Transverse colon (tissue), 4 donors: ENCODE measurements at regions not wholly inside any gene's neighbourhood (a gene's known extent, or its start where the extent isn't known, plus 50 kb on each side); places are given as distances from the start of the nearest gene placed in this dataset.
"Not testable (repeated sequence)": the region's sequence is repeated elsewhere in the genome, so short reads cannot be mapped to it uniquely, and the experiment has no call there.

ENCODE experiments used
- DNase-seq: peaks from one replicate; pipeline ENCODE4 v3.0.0-alpha.2; 2019
- H3K27ac ChIP-seq, 4 donors: fragments of 200-600 bp; sonication (generic); 2 replicates each; pipeline ENCODE4 v1.5.1; 2016 to 2018; ENCODE audit warnings: inconsistent platforms in 4 of 4
- H3K27me3 ChIP-seq: fragments of 200-600 bp; sonication (generic); 2 replicates; pipeline ENCODE4 v1.5.1; 2017; ENCODE audit warnings: inconsistent platforms
- H3K36me3 ChIP-seq, 4 donors: fragments of 200-600 bp; sonication (generic); 2 replicates each; pipeline ENCODE4 v1.5.1; 2017 to 2019; ENCODE audit warnings: inconsistent platforms in 4 of 4
- H3K4me1 ChIP-seq, 4 donors: fragments of 200-600 bp; sonication (generic); 2 replicates each; pipeline ENCODE4 v1.5.1; 2017 to 2020; ENCODE audit warnings: inconsistent platforms in 4 of 4
- H3K4me3 ChIP-seq, 4 donors: fragments of 200-600 bp; sonication (generic); 1 replicate in 1 of 4; 2 replicates in 3 of 4; pipeline versions ENCODE4 v1.5.1 to v1.6.1; 2017 to 2019; ENCODE audit warnings: inconsistent platforms in 4 of 4
- H3K9me3 ChIP-seq, 2 donors: fragments of 200-600 bp; sonication (generic); 2 replicates each; pipeline ENCODE4 v1.5.1; 2017 to 2019; ENCODE audit warnings: inconsistent platforms in 2 of 2
- CTCF ChIP-seq, 5 experiments: fragments of 200-600 bp in 3 of 5; fragments of 450-650 bp in 2 of 5; sonication (generic) in 3 of 5; IDR thresholded peaks; 1 replicate in 2 of 5; 2 replicates in 3 of 5; pipeline ENCODE4 v1.5.1; 2016 to 2017; ENCODE audit warnings: antibody characterized with exemption in 5 of 5, inconsistent platforms in 3 of 5, mild to moderate bottlenecking in 2 of 5, moderate library complexity in 1 of 5
- EP300 ChIP-seq: sonication (generic); formaldehyde crosslinking; IDR thresholded peaks from one replicate; pipeline ENCODE4 v1.6.1; 2017; ENCODE audit warnings: antibody characterized with exemption, low read depth
- POLR2A ChIP-seq: fragments of 450-650 bp; IDR thresholded peaks from one replicate; pipeline ENCODE4 v1.6.1; 2016; ENCODE audit warnings: antibody characterized with exemption, mild to moderate bottlenecking, moderate library complexity
- POLR2AphosphoS5 ChIP-seq, 3 donors: sonication (generic); formaldehyde crosslinking; IDR thresholded peaks; one replicate each; pipeline ENCODE4 v1.6.1; 2016; ENCODE audit warnings: antibody characterized with exemption in 3 of 3
- WGBS, 2 donors: methylation state at CpG; one replicate each; pipeline ENCODE4 v1.1.5; 2018; ENCODE audit warnings: low coverage in 1 of 2; 5-methylcytosine and 5-hydroxymethylcytosine counted together
- in situ Hi-C, 4 donors: fragments of 200-750 bp; cut with MboI; loops; one replicate each; pipeline versions ENCODE4 v1.15.0 to v1.15.1; 2017; ENCODE audit warnings: low sequenced_read_pairs in 3 of 4, low pct_ligation_motif_present in 1 of 4, low pct_unique_long_range_greater_than_20kb in 1 of 4
- intact Hi-C: fragments of 100-400 bp; cut with DNase I; formaldehyde crosslinking; loops from one replicate; pipeline ENCODE4 v1.15.1; 2023; ENCODE audit warnings: low total_unique reads

- no peaks in the 10 kb centered on the region for H3K4me1 ChIP-seq
- intact Hi-C loops (no loop called here), in situ Hi-C loops (no loop called here)
- H3K9me3 ChIP-seq, result no peaks in the 10 kb centered on the region
- no peaks in the 10 kb centered on the region for H3K36me3 ChIP-seq
- no peak for DNase-seq
- no peaks in the 10 kb centered on the region for H3K27me3 ChIP-seq
- 77% methylated on average over 4 of the region's 4 CpGs; no CpG with 5 or more reads in 1 of the 2 donors for WGBS, 2 donors
- H3K4me3 ChIP-seq, result no peak overlapping the region
- no peak overlapping the region for H3K27ac ChIP-seq
- TF ChIP-seq CTCF (IDR thresholded peaks at IDR 0.05), result no peak
- no peak for TF ChIP-seq POLR2AphosphoS5 (IDR thresholded peaks at IDR 0.05)
- no peak for TF ChIP-seq EP300
- TF ChIP-seq POLR2A, result no peak
These were observed 124.2 kb upstream of the OLFM3 start for GRCh38 chr1:102120910-102121309.

- Histone ChIP-seq H3K27me3 (no peaks in the 10 kb centered on the region), H3K4me3 (no peak overlapping the region), H3K36me3 (no peaks in the 10 kb centered on the region), H3K4me1 (no peaks in the 10 kb centered on the region), H3K27ac (no peak overlapping the region), H3K9me3 (no peaks in the 10 kb centered on the region)
- intact Hi-C loops (no loop called here), in situ Hi-C loops (no loop called here)
- 62 to 79% methylated on average over 3 of the region's 3 CpGs for WGBS, 2 donors
- TF ChIP-seq CTCF (IDR thresholded peaks at IDR 0.05) (no peak), POLR2AphosphoS5 (IDR thresholded peaks at IDR 0.05) (no peak), EP300 (no peak)
- no peak for DNase-seq
These were observed 121.4 kb upstream of the OLFM3 start for GRCh38 chr1:102118150-102118549.

GRCh38 chr1:102110586-102110985, 113.9 kb upstream of the OLFM3 start:
- Histone ChIP-seq H3K36me3 (no peaks in the 10 kb centered on the region), H3K27me3 (no peaks in the 10 kb centered on the region), H3K9me3 (no peaks in the 10 kb centered on the region), H3K27ac (peak overlapping the region in 2 of 4 donors; percentile 2 to 39), H3K4me3 (no peak overlapping the region), H3K4me1 (peaks cover 0 to 11% (median 4%) of the 10 kb centered on the region in 4 donors)
- no peak for DNase-seq
- WGBS, 2 donors, result 49 to 54% methylated on average over 3 of the region's 3 CpGs
- in situ Hi-C loops (no loop called here), intact Hi-C loops (no loop called here)
- TF ChIP-seq POLR2A (no peak), EP300 (no peak), CTCF (IDR thresholded peaks at IDR 0.05) (no peak), POLR2AphosphoS5 (IDR thresholded peaks at IDR 0.05) (no peak)

- in situ Hi-C loops, H3K27me3 ChIP-seq, H3K36me3 ChIP-seq, H3K4me3 ChIP-seq, H3K27ac ChIP-seq, H3K9me3 ChIP-seq, DNase-seq, intact Hi-C loops: not testable (repeated sequence)
- peaks cover 0 to 12% (median 5%) of the 10 kb centered on the region in 4 donors for H3K4me1 ChIP-seq
- 36 to 45% methylated on average over 2 of the region's 2 CpGs for WGBS, 2 donors
These were observed 112.8 kb upstream of the OLFM3 start for GRCh38 chr1:102109493-102109892.

GRCh38 chr1:102107441-102107840, 110.7 kb upstream of the OLFM3 start:
- intact Hi-C loops, result no loop called here
- Histone ChIP-seq H3K4me3 (no peak overlapping the region), H3K9me3 (no peaks in the 10 kb centered on the region), H3K36me3 (no peaks in the 10 kb centered on the region), H3K4me1 (peaks cover 0 to 25% (median 8%) of the 10 kb centered on the region in 4 donors), H3K27me3 (no peaks in the 10 kb centered on the region), H3K27ac (no peak overlapping the region)
- in situ Hi-C loops, result no loop called here
- no peak for TF ChIP-seq POLR2AphosphoS5 (IDR thresholded peaks at IDR 0.05)
- no peak for TF ChIP-seq EP300
- no peak for TF ChIP-seq POLR2A
- TF ChIP-seq CTCF (IDR thresholded peaks at IDR 0.05), result no peak
- WGBS, 2 donors, result 68 to 82% methylated on average over 3 of the region's 3 CpGs
- no peak for DNase-seq
